ENCODE measurements at regions not wholly inside any gene's neighbourhood (a gene's known extent, or its start where the extent isn't known, plus 50 kb on each side); places are given as distances from the start of the nearest gene placed in this dataset.

- Histone ChIP-seq H3K36me3 (ENCODE audit: control insufficient read depth in 2 of 2, insufficient read depth in 2 of 2, low read length in 2 of 2) (no peaks in the 10 kb centered on the region), H3K9ac (ENCODE audit: low read length in 2 of 2) (no peak overlapping the region), H3K4me1 (ENCODE audit: control insufficient read depth, insufficient read depth, low read length) (no peaks in the 10 kb centered on the region), H3K27me3 (ENCODE audit: control insufficient read depth in 1 of 2, insufficient read depth in 2 of 2, low read length in 2 of 2) (no peaks in the 10 kb centered on the region), H3K27ac (ENCODE audit: low read length) (no peak overlapping the region), H3K9me3 (ENCODE audit: control insufficient read depth in 2 of 2, low read length in 2 of 2) (no peaks in the 10 kb centered on the region), H3K4me3 (ENCODE audit: low read length in 2 of 2) (no peak overlapping the region)
Measured at GRCh38 chr6:137761487-137761886, 105.6 kb upstream of the TNFAIP3 start.

GRCh38 chr6:137762168-137763090, 104.6 kb upstream of the TNFAIP3 start:
- H3K27me3 ChIP-seq (ENCODE audit: control insufficient read depth in 1 of 2, insufficient read depth in 2 of 2, low read length in 2 of 2) = no peaks in the 10 kb centered on the region
- H3K27ac ChIP-seq (ENCODE audit: low read length) = no peak overlapping the region
- H3K36me3 ChIP-seq (ENCODE audit: control insufficient read depth in 2 of 2, insufficient read depth in 2 of 2, low read length in 2 of 2) = no peaks in the 10 kb centered on the region
- peaks cover 0 to 4% of the 10 kb centered on the region in 2 donors for H3K9me3 ChIP-seq (ENCODE audit: control insufficient read depth in 2 of 2, low read length in 2 of 2)
- H3K4me3 ChIP-seq (ENCODE audit: low read length in 2 of 2) = no peak overlapping the region
- no peak overlapping the region for H3K9ac ChIP-seq (ENCODE audit: low read length in 2 of 2)
- H3K4me1 ChIP-seq (ENCODE audit: control insufficient read depth, insufficient read depth, low read length) = no peaks in the 10 kb centered on the region

DNA sequence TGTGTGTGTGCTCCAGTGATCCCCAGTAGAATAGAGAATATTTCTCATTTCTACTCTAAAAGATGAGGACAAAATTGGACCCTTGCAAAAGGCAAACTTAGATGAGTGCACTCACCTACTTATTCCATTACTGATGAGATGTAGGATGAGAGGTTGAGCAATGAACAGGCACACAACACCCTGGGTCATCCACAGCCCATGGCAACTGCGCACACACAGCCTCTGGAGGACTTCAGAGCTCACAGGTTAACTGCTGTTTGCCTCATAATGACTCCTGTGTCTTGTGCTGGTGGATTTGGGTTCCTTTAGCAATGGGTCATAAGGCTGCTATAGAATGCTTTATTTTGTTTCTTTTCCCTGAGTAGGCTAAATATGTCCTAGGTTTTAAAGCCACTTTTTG, 103.6 kb upstream of the TNFAIP3 start:
- Histone ChIP-seq H3K9me3 (ENCODE audit: control insufficient read depth in 2 of 2, low read length in 2 of 2) (peaks cover 0 to 4% of the 10 kb centered on the region in 2 donors), H3K4me3 (ENCODE audit: low read length in 2 of 2) (no peak overlapping the region), H3K4me1 (ENCODE audit: control insufficient read depth, insufficient read depth, low read length) (no peaks in the 10 kb centered on the region), H3K27me3 (ENCODE audit: control insufficient read depth in 1 of 2, insufficient read depth in 2 of 2, low read length in 2 of 2) (no peaks in the 10 kb centered on the region), H3K9ac (ENCODE audit: low read length in 2 of 2) (no peak overlapping the region), H3K27ac (ENCODE audit: low read length) (no peak overlapping the region), H3K36me3 (ENCODE audit: control insufficient read depth in 2 of 2, insufficient read depth in 2 of 2, low read length in 2 of 2) (no peaks in the 10 kb centered on the region)

DNA sequence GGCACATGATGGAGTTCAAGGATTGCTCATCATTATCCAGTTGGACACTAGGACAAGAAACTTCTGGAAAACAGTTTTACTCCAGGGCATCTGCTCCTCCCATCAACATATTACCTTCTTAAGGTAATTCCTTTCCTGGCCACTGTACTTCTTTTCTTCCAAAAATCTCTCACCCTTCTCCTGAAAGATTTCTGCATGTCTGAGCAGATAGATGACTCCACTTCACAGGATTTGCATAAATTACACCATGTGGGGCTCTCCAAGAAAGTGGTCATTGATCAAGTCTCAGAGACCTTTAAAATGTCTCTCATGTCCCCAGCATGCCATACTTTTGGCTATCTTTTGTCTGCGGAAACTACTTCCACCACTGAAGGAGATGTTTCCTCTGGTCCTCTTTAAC, 103.2 kb upstream of the TNFAIP3 start:
- Histone ChIP-seq H3K4me3 (ENCODE audit: low read length in 2 of 2) (no peak overlapping the region), H3K27ac (ENCODE audit: low read length) (no peak overlapping the region), H3K36me3 (ENCODE audit: control insufficient read depth in 2 of 2, insufficient read depth in 2 of 2, low read length in 2 of 2) (no peaks in the 10 kb centered on the region), H3K9ac (ENCODE audit: low read length in 2 of 2) (no peak overlapping the region), H3K27me3 (ENCODE audit: control insufficient read depth in 1 of 2, insufficient read depth in 2 of 2, low read length in 2 of 2) (no peaks in the 10 kb centered on the region), H3K4me1 (ENCODE audit: control insufficient read depth, insufficient read depth, low read length) (no peaks in the 10 kb centered on the region), H3K9me3 (ENCODE audit: control insufficient read depth in 2 of 2, low read length in 2 of 2) (peaks cover 0 to 4% of the 10 kb centered on the region in 2 donors)

DNA sequence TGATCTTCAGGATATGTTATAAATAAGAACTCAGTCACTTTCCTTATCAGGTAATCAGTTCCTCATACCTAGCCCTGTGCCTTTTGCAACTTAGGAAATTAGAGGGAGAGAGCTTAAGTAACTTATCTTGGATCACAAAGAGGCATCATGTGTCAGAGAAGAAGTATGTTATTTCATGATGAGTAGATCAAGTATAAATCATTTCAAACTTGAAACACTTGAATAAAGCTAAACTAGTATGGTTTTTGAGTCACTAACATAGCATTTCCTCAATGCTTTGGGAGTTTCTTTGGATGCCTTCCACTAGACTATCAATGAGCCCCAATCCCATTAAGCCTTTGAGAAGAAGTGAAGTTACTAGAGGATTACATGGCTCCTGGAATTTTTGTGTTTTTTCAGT, 102.6 kb upstream of the TNFAIP3 start:
- H3K27ac ChIP-seq (ENCODE audit: low read length) = no peak overlapping the region
- H3K4me1 ChIP-seq (ENCODE audit: control insufficient read depth, insufficient read depth, low read length) = no peaks in the 10 kb centered on the region
- no peak overlapping the region for H3K4me3 ChIP-seq (ENCODE audit: low read length in 2 of 2)
- no peak overlapping the region for H3K9ac ChIP-seq (ENCODE audit: low read length in 2 of 2)
- peaks cover 0 to 4% of the 10 kb centered on the region in 2 donors for H3K9me3 ChIP-seq (ENCODE audit: control insufficient read depth in 2 of 2, low read length in 2 of 2)
- no peaks in the 10 kb centered on the region for H3K27me3 ChIP-seq (ENCODE audit: control insufficient read depth in 1 of 2, insufficient read depth in 2 of 2, low read length in 2 of 2)
- H3K36me3 ChIP-seq (ENCODE audit: control insufficient read depth in 2 of 2, insufficient read depth in 2 of 2, low read length in 2 of 2) = no peaks in the 10 kb centered on the region

- H3K9me3 ChIP-seq (ENCODE audit: control insufficient read depth in 2 of 2, low read length in 2 of 2) = peaks cover 0 to 4% of the 10 kb centered on the region in 2 donors
- no peak overlapping the region for H3K4me3 ChIP-seq (ENCODE audit: low read length in 2 of 2)
- no peak overlapping the region for H3K27ac ChIP-seq (ENCODE audit: low read length)
- H3K4me1 ChIP-seq (ENCODE audit: control insufficient read depth, insufficient read depth, low read length) = no peaks in the 10 kb centered on the region
- no peaks in the 10 kb centered on the region for H3K36me3 ChIP-seq (ENCODE audit: control insufficient read depth in 2 of 2, insufficient read depth in 2 of 2, low read length in 2 of 2)
- H3K9ac ChIP-seq (ENCODE audit: low read length in 2 of 2) = no peak overlapping the region
- no peaks in the 10 kb centered on the region for H3K27me3 ChIP-seq (ENCODE audit: control insufficient read depth in 1 of 2, insufficient read depth in 2 of 2, low read length in 2 of 2)
Measured at GRCh38 chr6:137765059-137765458, 102.0 kb upstream of the TNFAIP3 start.

DNA sequence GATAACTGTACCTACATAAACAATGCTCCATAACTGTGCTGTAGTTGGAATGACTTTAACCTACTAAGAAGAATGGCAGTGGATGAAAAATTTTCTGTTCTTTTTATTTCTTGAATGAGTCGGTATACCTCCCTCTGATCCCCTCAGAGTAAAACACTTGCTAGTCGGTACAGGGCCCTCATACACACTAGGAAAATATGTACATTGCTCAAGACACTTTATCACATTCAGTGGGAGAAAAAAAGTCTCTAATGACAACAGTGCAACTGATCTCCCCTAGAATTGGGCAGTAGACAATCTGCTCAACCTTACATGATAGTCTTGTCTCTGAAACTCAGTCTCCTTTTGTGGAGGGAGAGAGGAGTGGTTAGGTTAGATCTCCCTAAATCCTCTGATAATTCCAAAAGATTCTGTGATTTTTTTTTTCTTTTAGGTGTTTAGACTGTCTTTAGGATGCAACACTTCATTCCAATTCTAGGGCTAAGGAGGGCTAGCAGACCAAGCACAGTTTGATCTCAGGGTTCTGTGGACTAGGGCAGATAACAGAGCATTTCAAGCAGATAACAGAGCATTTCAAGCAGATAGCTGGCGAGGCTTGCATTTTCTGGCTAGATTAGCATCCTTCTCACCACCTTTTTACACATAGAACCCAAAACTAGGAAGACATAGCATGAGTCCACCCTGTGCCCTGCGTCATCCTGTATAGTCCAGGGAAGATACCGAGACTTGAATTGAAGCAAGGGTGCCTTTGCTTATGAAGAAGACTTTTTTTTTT, 100.3 kb upstream of the TNFAIP3 start:
- H3K9ac ChIP-seq (ENCODE audit: low read length in 2 of 2) = no peak overlapping the region
- H3K9me3 ChIP-seq (ENCODE audit: control insufficient read depth in 2 of 2, low read length in 2 of 2) = peaks cover 0 to 4% of the 10 kb centered on the region in 2 donors
- H3K27ac ChIP-seq (ENCODE audit: low read length) = no peak overlapping the region
- no peaks in the 10 kb centered on the region for H3K4me1 ChIP-seq (ENCODE audit: control insufficient read depth, insufficient read depth, low read length)
- no peaks in the 10 kb centered on the region for H3K27me3 ChIP-seq (ENCODE audit: control insufficient read depth in 1 of 2, insufficient read depth in 2 of 2, low read length in 2 of 2)
- no peaks in the 10 kb centered on the region for H3K36me3 ChIP-seq (ENCODE audit: control insufficient read depth in 2 of 2, insufficient read depth in 2 of 2, low read length in 2 of 2)
- H3K4me3 ChIP-seq (ENCODE audit: low read length in 2 of 2) = no peak overlapping the region

- no peak overlapping the region for H3K4me3 ChIP-seq (ENCODE audit: low read length in 2 of 2)
- H3K36me3 ChIP-seq (ENCODE audit: control insufficient read depth in 2 of 2, insufficient read depth in 2 of 2, low read length in 2 of 2) = no peaks in the 10 kb centered on the region
- peaks cover 0 to 4% of the 10 kb centered on the region in 2 donors for H3K9me3 ChIP-seq (ENCODE audit: control insufficient read depth in 2 of 2, low read length in 2 of 2)
- no peak overlapping the region for H3K9ac ChIP-seq (ENCODE audit: low read length in 2 of 2)
- H3K4me1 ChIP-seq (ENCODE audit: control insufficient read depth, insufficient read depth, low read length) = no peaks in the 10 kb centered on the region
- H3K27ac ChIP-seq (ENCODE audit: low read length) = no peak overlapping the region
- no peaks in the 10 kb centered on the region for H3K27me3 ChIP-seq (ENCODE audit: control insufficient read depth in 1 of 2, insufficient read depth in 2 of 2, low read length in 2 of 2)
Measured at GRCh38 chr6:137767465-137767864, 99.6 kb upstream of the TNFAIP3 start.

- Histone ChIP-seq H3K36me3 (ENCODE audit: control insufficient read depth in 2 of 2, insufficient read depth in 2 of 2, low read length in 2 of 2) (no peaks in the 10 kb centered on the region), H3K4me1 (ENCODE audit: control insufficient read depth, insufficient read depth, low read length) (no peaks in the 10 kb centered on the region), H3K9ac (ENCODE audit: low read length in 2 of 2) (no peak overlapping the region), H3K27ac (ENCODE audit: low read length) (no peak overlapping the region), H3K27me3 (ENCODE audit: control insufficient read depth in 1 of 2, insufficient read depth in 2 of 2, low read length in 2 of 2) (no peaks in the 10 kb centered on the region), H3K9me3 (ENCODE audit: control insufficient read depth in 2 of 2, low read length in 2 of 2) (peaks cover 0 to 4% of the 10 kb centered on the region in 2 donors), H3K4me3 (ENCODE audit: low read length in 2 of 2) (no peak overlapping the region)
Measured at GRCh38 chr6:137767911-137768690, 99.0 kb upstream of the TNFAIP3 start.

- Histone ChIP-seq H3K9me3 (ENCODE audit: control insufficient read depth in 2 of 2, low read length in 2 of 2) (peaks cover 0 to 4% of the 10 kb centered on the region in 2 donors), H3K4me3 (ENCODE audit: low read length in 2 of 2) (no peak overlapping the region), H3K36me3 (ENCODE audit: control insufficient read depth in 2 of 2, insufficient read depth in 2 of 2, low read length in 2 of 2) (no peaks in the 10 kb centered on the region), H3K27me3 (ENCODE audit: control insufficient read depth in 1 of 2, insufficient read depth in 2 of 2, low read length in 2 of 2) (no peaks in the 10 kb centered on the region), H3K9ac (ENCODE audit: low read length in 2 of 2) (no peak overlapping the region), H3K4me1 (ENCODE audit: control insufficient read depth, insufficient read depth, low read length) (no peaks in the 10 kb centered on the region), H3K27ac (ENCODE audit: low read length) (no peak overlapping the region)
Measured at GRCh38 chr6:137768935-137769334, 98.1 kb upstream of the TNFAIP3 start.

Measured in stomach smooth muscle (tissue), 2 donors.